T follicular helper cell (primary cell): ENCODE measurements at regions not wholly inside any gene's neighbourhood (a gene's known extent, or its start where the extent isn't known, plus 50 kb on each side); places are given as distances from the start of the nearest gene placed in this dataset.

Experiments used
- DNase-seq: peaks from one replicate; pipeline ENCODE4 v3.0.0-alpha.2; 2020; ENCODE audit warnings: low read depth

DNA sequence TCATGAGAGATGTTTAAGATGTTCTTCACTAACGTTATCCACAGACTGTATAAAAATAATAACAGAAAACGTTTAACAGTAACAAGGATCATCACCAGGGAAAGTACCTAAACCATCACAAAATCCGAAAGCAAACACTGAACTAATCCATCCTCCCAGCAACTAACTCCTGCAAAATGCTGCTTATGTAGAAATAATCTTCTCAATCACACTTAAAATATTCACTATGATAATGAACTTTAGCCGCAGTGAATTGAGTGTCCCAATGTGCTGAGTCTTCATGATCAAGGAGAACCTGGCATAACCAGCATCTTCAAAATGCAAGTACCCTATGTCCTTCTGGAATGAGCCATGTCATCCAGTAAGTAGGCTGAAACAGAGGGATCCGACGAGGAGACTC, 166.1 kb downstream of the LTN1 start:
- no peak for DNase-seq

DNA sequence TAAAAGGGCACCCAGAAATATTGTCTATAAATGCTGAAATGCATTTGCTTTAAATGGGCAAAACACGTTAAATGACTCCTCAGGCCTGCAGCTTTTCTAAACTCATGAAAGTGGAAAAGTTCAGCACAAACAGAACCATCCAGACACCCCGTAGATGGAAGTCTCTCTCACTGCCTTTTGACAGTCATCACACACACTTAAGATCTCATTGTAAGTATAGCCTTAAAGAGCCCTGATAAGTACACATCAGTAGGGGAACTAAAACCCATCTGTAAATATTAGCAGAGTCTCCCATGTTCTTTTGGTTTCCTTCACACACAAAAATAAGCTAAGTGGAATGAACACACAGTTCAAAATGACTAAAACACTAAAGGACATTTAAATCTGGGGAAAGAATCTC, 166.7 kb downstream of the LTN1 start:
- DNase-seq: no peak

DNA sequence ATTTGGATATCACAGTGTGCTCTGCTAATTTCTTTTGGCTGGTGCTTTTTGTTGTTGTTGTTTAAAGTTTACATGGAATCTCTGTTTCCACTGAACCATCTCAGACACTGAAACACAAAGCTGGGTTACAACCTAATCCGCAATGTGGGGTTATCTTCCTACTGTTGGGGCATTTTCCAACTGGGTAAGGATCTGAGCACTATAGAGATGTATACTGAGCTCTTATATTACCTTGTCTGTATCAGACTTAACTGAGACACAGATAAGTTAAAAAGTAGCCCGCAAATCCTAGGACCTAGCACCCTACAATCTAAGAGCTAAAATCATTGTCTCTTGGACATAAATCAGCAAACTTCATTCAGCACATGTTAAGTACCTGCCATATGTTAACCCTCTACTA, 169.2 kb downstream of the LTN1 start:
- DNase-seq: no peak

DNA sequence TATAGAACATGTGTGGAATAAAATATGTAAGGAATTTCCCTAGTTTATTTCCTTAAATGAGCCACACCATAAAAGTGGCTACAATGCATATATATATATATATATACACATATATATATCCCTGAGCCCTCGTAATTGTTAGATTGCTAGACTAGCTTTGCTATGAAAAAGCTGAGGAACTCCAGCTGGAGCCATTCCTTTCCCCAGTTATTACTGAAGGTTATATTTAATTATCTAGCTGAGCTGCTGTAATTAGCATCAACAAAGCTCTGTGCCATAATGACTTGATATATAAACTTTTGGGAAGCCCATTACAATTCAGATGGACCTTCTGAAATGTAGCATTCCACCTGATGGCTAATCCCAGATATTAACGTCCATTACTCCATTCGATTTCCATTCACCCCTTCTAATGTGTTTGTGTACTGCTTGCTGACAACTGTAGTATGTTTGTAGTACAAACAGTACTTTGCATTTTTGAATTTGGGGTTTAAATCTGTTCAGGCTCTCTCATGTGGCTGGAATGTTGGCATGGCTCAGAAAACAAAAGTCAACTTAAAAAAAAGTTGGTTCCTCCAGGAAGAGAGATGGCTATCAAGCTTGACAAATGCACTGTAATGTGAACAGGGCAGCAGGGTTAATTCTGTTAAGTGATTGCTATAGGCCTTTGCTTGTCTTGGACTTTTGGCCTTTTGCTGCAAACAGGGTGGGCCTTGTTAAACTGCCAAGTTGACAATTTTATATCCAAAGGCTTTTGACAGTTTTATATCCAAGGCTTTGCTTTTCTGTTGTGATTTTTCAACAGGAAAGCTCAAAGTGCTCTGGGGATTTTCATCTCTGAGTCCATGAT, 170.0 kb downstream of the LTN1 start:
- DNase-seq: no peak

DNA sequence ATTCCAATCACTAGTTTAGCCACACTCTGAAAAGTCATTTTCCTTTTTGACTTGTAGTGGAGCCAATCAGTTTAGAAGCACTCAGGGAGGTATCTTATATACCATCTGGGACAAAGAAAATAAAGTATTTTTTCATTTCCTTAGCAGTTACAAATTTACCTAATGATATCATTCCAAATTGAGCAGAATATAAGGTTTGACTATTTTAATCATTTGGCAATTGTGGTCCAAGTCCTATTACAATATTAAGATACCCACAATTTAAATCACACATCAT, 170.6 kb downstream of the LTN1 start:
- no peak for DNase-seq

DNA sequence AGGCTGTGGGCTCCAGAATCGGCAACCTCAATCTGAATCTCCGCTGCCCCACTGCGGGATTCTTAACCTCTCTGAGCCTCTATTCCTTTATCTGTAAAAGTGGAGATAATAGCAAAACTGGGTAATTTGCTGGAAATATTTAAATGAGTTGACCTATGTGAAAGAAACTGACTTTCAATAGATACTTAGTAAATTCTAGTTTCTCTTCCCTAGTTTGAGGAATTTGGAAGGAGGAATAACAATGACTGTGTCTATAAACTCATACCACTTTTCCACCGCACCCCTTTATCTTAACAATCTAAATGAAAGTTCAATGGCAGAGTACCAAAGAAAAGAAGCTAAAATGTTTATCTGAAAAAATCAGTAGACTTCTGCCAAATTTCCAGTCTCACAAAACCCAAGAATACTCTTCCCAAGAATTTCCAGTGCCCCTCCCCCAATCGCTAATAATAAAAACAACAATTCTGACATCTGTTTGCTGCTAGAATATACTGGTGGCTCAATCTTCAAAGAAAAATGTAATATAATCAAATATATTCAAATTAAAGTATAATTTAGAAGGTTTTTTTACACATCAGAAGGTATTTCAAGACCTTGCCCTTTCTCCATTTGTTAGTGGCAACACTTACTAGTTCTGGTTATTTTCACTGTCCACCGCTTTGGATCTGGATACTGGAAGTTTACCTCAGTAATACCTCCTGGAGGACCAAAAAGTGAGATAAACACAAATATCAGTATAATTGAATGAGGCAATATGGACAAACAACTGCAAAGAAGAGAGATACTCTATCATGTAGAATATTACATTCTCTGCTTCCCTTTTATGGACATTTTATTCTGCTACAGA, 171.2 kb downstream of the LTN1 start:
- no peak for DNase-seq

DNA sequence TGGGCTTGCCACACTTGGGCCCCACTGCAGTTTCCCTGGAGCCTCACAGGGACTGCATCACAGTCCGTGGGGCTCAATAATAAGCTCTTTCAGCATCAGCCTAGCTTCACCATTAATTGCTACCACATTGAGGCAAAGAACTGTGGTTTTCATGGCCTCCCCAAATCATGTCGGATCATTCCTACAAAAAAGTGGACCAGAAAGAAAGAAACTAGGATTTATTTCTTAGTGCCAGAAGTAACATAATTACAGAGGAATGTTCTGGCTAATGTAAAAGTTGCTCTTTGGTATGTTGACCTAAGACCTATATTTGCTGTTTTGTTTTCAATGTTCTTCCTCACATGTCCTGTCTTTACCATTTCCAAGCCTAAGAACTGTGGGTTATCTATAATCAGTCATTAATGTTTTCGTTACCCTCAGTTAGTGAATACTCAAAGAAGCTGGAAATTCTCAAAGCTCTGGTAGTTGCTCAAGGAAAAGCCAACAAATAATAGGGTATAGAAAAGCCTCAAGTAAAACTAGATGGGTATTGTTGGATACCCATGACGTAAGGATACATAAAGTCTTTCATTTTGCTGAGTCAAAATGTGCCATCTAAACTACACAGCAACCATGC, 173.9 kb downstream of the LTN1 start:
- DNase-seq: no peak

DNA sequence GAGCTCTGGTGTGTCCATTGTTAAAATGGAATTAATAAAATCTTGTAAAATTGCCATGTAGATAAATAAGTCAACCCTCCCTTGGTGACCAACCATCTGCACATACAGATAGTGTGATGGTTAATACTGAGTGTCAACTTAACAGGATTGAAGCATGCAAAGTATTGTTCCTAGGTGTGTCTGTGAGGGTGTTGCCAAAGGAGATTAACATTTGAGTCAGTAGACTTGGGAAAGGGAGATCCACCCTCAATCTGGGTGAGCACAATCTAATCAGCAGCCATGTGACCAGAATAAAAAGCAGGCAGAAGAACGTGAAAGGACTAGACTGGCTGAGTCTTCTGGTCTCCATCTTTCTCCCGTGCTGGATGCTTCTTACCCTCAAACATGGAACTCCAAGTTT, 174.8 kb downstream of the LTN1 start:
- DNase-seq: no peak

DNA sequence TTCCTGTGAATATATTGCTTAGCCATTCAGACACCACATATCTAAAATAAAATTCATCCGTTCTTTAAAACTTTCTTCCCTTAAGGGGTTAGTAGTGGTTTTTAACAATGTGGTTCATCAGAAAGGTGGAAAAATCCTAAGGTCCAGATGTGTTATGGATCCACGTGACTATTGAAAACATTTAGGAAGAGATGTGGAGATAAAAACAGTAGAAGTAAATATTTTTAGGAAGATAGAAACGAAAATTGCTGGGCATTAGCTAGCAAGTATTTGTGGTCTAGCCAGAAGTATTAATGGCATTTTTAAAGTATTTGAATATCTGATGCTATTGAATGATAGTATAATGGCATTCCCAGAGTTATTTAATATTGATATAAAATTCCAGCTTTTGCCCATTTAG, 180.8 kb downstream of the LTN1 start:
- DNase-seq: no peak

DNA sequence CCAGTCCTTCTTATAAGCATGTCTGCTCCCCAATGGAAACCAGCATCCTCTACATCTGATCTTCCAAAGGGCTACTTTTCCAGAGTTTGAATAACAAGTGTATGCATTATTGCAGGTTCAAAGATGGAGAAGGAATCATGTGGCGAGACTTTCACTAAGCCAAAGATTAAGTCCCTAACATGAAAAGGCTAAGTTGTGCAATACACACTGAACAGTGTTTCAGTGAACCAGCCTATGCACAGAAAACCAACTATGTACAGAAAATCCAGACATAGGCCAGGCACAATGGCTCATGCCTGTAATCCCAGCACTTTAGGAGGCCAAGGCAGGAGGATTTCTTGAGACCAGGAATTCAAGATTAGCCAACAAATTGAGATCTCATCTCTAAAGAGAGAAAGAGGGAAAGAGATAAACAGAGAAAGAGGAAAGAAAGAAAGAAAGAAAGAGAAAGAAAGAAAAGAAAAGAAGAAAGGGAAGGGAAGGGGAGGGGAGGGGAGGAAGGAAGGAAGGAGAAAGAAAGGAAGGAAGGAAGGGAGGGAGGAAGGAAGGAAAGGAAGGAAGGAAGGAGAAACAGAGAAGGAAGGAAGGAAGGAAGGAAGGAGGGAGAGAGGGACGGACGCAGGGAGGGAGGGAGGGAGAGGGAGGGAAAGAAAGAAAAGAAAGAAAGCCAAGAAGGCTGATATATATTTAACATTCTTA, 181.7 kb downstream of the LTN1 start:
- no peak for DNase-seq

DNA sequence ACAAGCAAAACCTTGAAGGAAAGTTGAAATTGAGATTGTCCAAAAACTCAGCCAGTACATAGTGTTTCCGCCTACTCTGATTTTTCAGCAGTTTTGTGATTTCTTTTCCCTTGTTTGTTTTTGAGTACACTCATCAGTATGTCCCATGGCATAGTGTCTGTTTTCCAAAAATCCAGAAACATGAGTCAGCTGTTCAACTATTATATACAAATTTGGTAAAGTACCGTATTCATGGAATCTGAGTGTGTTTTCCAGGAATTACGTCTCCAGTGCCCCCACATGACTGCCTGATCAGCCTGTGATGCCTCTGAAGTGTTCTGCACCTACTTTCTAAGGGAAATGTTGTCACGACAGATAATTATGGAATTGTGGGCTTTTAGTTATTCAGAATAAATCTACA, 186.8 kb downstream of the LTN1 start:
- DNase-seq: no peak

DNA sequence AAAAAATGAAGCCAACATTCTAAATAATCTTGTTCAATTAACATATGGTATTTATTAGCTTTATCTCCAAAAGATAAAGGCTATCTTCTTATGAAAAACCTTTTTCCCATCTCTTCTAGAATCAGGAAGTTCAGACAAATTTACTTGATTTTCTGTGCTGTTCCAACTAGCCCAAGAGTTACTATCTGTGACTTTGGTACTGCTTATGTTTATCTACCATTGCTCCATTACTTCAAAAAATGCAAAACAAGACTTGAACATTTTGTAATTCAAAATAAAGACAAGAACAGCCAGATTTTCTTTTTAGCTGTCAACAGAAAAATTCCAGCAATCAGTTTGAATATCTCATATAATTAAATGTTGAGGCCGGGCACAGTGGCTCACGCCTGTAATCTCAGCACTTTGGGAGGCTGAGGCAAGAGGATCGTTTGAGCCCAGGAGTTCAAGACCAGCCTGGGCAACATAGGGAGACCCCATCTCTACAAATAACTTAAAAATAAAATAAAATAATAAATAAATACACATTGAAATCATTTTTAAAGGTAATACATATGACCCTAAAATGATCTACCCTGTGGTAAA, 188.5 kb downstream of the LTN1 start:
- no peak for DNase-seq

DNA sequence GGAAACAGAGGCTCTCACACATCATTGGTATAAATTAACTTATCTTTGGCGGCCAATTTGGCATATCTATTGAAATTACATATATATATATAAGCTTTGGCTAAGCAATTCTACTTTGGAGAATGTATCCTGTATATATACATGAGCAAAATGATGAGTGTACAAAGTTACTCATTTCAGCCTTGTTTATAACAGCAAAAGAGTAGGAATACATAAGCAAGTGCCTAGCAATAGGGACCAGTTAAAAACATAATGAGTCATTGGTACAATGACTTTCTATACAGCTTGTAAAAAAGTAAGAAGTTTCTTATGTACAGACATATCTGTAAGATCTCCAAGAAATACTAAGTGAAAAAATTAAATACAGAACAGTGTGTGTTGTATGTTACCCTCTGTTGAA, 190.8 kb downstream of the LTN1 start:
- no peak for DNase-seq

DNA sequence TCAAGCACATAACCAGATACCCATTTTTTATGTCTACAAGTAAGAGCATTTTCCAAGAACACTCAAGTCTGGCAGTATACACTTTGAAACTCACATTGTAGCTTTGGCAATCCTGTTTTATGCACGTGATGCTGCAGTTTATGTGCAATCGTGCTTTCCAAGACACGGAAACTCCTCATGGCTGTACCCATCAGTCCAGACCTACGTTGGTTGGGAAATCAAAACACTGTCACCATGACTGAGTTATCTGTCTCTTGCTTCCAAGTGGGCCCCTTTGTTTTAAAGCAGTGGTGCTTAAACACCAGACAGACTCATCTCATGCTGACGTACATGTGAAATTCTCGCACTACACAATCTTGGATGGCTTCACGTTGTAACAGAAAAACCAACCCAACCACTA, 192.8 kb downstream of the LTN1 start:
- no peak for DNase-seq

DNA sequence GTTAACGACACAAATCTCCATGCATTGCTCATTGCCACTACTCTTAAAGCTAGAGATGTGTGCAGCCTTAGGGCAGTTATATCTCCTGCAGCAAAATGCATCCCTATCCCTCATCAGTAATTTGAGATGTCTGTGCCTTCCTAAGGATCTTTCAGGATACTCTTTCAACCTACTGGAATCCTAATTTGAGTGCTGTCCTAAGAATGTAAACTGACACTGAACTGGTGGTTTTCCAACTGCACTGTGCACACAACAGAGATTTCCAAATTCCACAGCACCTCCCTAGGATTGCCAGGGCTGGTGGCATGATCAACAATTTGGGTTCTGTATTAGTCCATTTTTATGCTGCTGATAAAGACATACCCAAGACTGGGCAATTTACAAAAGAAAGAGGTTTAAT, 193.9 kb downstream of the LTN1 start:
- DNase-seq: no peak

DNA sequence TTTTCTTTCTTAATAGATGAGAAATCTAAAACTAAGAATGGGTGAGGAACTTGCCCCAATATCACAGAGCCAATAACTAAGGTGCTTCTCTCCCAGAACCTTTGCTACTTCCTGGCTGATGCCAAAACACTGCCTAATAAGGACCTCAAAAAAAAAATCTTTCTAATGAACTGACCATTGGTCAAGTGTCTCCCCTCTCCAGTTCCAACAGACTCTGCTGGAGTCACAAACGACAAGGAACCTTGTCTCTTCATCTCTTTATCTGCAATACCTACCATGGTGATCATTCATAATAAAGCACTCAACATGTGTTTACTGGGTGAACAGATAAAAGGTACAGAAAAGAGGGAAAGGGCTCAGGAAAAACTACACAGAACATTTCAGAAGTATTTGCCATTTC, 197.4 kb downstream of the LTN1 start:
- DNase-seq: no peak

DNA sequence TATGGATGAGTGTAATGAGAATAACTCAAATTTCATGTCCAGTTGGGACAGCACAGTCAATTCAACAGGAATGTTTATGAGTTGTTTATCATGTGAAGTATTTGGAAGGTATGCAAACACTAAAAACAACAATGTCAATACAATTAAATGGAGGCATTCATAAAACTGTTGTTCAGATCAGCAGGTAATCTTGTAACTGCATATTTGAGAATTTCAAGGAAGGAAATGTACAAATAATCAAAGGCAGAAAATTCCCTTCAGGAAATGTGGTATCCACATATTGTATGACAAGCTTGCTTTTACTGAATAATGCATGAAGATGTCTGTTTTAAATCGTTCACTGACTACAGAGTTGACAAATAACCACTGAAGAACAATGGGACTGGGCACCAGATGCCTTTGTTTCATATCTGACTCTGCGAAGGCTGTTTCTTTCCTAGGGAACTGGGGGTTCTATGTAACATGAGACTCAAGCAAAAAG, 198.3 kb downstream of the LTN1 start:
- no peak for DNase-seq

DNA sequence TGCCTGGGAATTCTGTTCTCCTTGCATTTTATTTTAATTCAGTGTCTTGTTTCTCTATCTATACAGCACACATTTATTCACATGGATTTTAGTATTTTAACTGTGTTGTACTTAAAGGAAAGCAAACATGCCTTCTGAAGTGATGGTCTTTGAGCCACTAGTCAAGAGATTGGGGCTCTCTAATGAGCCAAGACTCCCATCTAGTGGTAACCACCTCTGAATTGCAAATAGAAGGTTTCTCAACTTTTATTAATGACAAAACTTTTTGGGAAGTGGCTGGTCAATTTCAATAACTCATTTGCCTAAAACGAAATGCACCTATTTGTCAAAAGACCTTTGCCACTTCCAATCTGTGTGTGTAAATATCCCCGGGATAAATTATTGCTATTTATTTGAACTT, 199.6 kb downstream of the LTN1 start:
- DNase-seq: no peak

DNA sequence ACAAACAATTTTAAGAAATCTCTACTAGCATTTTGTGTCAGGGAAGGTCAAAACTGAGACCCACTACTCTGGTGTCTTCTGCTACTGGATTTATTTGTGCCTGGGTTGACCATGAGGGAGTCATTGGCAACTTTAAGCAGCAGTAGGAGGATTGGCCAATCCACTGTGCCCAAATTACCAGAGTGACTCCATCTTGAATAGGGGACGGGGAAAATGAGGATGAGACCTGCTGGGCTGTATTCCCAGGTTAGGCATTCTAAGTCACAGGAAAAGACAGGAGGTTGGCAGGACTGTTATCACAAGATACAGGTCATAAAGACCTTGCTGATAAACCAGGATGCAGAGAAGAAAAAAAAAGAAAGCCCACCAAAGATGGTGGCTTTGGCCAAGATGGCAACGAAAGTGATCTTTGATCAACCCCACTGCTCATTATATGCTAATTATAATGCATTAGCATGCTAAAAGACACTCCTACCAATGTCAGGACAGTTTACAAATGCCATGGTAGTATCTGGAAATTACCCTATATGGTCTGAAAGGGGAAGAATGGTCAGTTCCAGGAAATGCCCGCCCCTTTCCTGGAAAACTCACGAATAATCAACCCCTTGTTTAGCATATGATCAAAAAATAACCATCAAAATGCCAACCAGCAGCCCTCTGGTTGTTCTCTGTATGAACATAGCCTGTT, 200.9 kb downstream of the LTN1 start:
- no peak for DNase-seq

DNA sequence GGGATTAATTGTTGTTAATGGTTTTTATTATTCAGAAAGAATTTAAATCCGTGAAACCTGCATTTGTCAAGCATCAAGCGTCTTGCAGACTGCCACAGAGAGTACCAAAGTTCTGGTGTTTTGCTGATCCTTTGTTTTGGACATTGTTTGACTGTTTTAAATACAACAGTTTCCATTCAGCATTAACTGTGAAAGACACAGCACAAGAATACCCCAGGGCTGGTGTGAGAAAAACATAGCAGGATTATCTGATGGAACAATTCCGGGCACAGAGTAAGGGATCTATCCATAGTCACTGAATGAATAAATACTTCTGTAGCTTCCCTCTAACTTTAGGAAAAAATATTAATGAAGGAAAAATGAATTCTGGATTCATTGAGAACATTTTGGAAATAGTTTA, 202.3 kb downstream of the LTN1 start:
- no peak for DNase-seq

DNA sequence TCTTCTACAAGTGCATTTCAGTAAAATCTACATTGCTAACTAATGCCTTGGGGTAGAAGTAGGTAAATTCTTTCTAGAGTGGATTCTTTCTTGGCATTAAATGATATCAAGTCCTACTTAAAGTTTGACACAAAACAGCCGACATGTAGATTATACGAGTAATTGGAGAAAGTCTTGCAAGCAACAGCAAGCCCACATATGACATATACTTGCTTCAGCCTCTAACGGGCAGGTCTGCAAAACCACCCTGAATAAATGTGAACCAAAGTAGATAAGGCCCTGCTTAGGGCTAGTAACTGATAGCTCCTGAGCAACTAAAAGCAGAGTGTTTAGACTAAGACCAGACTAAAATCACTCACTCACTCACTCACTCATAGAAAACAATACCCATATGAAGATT, 203.2 kb downstream of the LTN1 start:
- DNase-seq: no peak
